ENCODE measurements at regions not wholly inside any gene's neighbourhood (a gene's known extent, or its start where the extent isn't known, plus 50 kb on each side); places are given as distances from the start of the nearest gene placed in this dataset.
"Not testable (repeated sequence)": the region's sequence is repeated elsewhere in the genome, so short reads cannot be mapped to it uniquely, and the experiment has no call there.

DNA sequence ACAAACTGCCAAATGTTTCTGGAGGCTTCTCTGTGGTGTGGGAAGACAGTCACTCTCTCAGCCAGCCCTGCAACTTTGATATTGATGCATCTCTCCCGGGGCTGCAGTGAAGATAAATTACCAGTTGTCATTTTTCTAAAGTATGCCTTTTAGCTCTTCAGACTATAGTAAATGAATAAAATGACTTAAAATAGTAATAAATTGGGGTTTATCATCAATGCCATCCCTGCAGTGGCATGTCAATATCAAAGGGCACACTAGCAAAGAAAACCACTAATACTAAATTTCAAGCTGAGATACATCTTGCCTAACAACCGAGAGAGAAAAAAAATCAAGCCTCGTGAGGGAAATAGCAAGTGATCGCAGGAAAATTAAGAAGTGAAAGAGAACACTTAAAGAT, 749.5 kb upstream of the SLC39A10 start:
- no peak for DNase-seq

DNA sequence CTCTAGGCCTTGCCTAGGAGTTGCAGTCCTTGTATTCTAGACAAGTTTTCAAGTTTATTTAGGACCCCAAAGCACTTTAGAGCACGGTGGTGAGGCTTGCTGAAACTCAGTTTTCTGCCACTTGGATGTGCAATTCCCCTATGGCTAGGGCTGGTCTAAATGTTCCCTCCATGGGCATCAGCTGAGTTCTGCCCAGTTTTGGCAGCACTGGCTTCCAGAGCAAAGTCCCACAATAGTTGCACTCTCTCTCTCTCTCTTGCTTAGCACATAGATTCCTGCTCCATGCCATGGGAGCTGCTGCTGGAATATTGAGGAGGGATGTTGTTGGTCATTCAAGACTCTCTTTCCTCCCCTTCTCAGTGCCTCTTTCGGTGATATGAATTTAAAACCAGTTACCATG, 760.2 kb upstream of the SLC39A10 start:
- no peak for DNase-seq

DNA sequence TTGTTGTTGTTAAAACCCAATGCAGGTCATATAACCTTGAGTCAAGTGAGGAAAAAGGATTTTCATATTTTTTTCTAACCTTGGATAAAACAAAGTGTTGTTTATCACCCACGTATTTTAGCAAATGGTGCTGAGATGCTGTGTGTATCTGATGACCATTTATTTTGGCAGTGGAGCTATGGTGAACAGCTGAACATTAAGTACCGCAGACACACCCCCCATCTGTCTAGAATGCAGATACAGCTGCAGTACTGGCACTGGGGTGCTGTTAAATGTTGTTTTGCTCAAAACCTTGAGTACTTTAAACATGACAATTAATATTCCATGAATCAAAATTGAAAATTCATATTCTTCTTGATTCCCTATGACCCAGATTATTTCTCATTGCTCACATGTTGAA, 773.3 kb upstream of the SLC39A10 start:
- DNase-seq, result no peak

DNA sequence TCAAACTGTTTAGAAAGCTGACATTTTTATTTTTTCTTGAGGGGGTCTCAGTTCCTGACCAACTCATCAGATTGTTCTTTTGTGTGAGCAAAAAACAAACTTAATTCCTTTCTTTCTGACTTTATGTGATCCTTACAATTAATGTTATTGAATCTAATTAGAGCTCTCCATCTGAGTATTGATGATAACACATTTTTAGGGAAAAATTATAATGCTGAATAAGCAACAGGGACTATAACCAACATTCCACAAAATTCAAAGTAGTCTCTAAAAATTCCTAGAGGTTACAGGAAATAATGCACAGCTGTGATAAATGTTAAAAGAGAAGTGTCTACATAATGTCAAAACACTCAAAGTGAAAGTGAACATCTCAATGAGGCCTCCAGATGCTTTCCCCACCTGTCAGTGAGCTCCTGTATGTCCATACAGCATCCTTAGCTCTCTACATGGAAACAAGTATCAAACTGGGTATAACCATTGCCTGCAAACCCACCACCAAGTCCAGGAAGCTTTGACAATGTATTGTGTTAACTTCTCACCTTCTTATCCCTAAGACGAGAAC, 786.0 kb upstream of the SLC39A10 start:
- DNase-seq, result no peak

DNA sequence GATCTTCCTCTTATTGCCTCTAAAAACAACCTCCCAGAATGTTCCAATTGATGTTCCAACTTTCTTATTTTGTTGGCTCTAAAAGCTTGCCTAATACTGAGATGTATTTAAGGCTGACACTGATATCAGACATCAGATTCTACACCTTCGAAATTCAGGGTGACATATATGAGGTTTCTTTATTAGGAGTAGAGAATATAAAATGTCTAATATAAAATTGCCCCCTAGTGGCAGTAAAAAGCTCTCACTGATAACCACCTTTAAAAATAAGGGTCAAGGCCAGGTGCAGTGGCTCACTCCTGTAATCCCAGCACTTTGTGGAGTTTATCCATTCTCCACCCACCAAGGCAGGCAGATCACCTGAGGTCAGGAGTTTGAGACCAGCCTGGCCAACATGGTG, 789.7 kb upstream of the SLC39A10 start:
- DNase-seq, result no peak

DNA sequence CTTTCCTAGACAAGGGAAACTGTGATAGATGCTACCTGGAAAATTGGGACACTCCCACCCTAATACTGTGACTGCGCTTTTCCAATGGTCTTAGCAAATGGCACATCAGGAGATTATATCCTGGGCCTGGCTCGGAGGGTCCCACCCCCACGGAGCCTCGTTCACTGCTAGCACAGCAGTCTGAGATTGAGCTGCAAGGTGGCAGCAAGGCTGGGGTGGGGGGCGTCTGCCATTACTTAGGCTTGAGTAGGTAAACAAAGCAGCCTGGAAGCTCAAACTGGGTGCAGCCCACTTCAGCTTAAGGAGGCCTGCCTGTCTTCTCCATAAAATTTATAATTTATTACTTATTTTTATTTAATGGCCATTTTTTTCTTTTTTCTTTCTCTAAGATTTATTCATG, 802.1 kb upstream of the SLC39A10 start:
- no peak for DNase-seq

DNA sequence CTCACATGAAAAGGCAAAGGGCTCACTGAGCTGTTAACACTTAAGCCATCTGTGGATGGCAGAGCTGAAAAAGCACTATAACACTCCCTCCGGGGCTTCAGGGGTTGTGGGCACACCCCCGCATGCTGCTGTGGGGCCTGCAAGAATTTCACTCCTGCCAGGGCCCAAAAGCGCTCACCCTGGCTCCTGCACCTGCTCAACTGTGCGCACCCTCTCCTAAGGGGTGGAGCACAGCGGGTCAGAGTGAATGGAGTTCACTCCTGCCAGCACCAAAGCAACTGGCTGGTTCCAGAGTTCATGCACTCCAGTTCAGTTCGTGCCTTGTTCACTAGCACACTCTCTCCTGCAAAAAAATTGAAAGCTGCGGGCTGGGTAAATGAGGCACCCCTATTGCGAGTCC, 814.2 kb upstream of the SLC39A10 start:
- no peak for DNase-seq

DNA sequence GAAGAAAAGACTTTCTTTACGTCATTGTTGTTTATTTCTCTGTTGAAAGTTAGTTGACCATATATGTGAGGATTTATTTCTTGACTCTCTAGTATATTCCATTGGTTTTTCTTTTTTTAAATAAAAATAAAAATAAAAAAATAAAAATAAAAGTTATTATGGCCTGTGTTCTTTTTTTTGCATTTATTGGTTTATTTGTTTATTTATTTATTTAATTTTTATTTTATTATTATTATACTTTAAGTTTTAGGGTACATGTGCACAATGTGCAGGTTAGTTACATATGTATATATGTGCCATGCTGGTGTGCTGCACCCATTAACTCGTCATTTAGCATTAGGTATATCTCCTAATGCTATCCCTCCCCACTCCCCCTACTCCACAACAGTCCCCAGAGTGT, 822.7 kb upstream of the SLC39A10 start:
- not testable (repeated sequence) for DNase-seq

DNA sequence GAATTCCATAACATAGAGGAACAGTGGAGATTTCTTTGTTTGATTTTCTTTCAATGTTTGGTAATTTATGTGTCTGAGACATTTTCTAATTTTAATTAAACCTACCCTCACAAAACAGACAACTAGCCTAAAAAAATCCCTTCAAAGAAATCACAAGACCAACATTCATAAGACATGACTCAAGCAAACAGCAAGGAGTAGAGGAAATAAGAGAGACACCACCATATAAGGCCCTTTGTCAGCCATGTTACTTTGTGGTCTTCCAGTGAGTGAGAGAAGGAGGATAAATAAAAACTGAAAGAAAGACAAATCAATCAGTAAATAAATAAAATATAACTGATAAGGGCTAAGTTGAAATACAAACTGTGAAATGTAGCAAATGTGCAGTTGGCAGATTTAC, 830.8 kb upstream of the SLC39A10 start:
- DNase-seq, result no peak

DNA sequence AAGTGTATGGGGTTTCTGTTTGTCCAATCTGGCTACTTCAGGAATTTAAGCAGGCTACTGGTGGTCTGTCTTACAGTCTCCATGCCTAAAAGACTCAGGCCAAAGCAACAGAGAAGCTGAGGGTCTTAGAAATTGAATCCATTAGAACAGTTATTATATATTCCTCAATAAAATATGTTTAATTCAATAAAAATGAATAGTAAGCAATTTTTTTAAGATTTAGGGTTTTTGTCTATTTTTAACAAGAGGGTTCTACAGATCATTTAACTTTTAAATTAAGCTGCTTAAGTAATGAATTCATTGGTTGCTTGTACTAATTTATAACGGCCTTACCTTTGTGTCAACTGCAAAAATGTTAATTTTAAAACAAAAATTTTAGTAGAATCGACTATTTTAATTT, 832.6 kb upstream of the SLC39A10 start:
- DNase-seq, result no peak

DNA sequence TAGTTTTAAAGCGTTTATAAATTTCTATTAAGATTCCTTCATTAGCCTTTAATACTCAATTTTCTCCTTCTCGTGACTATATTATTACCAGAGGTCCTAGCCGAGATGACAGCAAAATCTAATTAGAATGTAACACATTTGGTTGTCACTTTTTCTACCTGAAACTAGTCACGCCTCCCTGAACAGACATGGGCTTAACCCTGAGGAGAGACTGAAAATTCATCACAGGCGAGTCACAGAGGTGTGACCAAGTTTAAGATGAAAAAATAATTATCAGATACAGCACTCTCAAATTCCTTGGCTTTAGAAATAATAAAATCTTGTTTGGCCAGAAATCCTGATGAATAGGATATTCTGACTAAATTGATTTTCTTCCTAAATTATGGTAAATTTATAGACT, 834.4 kb upstream of the SLC39A10 start:
- DNase-seq, result no peak

DNA sequence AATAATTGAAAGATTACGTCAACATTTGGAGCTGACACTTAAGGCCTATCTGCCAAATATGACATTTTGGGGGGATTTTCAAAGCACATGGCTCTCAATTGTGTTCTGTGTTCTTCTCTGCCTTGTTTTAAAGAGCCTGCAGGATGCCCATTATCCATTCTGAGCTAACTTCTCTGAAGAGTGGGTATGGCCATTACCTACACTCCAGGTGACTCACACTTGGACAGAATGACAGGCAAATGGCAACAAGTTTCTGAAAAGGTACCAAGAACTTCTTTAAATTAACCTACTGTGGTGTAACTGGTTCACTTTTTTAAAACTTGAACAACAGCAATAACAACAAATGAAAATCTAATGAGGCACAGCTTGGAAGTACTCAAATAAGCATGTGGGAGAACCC, 834.9 kb upstream of the SLC39A10 start:
- DNase-seq, result no peak

DNA sequence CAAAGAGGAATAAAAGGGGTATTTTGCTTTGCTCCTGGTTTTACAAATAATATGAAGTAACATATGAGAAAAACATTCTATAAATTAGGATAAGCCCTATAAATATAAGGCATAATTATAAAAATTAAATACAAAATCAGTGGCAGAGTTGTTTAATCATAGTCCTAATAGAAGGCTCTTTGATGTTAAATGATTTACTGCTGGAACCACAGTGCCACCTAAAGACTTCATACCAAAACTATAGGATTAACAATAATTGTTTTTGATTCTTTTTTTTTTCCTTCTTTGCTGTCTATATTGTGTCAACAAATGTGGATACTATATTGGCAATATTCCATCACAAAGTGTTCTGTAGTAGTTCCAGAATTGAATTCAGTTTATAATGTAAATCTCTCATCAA, 837.7 kb upstream of the SLC39A10 start:
- no peak for DNase-seq

DNA sequence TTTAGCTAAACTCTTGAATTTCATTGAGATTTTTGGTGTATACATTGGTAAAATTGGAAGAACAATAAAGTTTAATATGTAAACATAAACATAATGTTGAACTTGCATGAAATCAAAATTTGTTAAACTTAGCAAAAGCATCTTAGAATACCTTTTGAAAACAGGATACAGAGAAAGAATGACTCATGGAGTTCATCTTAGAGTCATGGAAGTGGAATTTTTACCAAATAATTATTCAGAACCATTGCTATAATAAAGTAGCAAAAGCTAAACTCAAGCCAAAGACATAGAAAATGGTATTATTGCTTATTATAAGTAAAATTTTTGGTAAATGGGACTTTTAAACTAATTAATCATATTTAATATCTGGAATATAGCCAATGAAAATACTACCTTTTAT, 841.6 kb upstream of the SLC39A10 start:
- DNase-seq, result no peak

DNA sequence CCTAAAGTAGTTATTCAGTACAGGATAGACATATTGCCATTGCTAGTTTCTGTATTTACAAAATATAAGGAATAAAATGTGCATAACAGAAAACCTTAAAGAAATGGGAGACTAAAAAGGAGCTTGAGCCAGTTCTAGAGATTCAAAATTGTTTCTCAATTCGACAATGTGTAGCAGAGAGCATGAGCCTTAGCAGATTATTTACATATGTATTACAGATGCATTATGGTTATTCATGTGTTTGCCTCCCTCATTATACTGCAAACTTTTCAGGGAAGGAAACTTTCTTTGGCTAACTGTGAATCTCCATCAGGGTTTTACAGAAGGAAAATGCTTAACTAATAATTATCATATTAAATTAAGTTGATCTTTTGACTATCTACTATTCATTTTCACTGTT, 854.4 kb upstream of the SLC39A10 start:
- no peak for DNase-seq

DNA sequence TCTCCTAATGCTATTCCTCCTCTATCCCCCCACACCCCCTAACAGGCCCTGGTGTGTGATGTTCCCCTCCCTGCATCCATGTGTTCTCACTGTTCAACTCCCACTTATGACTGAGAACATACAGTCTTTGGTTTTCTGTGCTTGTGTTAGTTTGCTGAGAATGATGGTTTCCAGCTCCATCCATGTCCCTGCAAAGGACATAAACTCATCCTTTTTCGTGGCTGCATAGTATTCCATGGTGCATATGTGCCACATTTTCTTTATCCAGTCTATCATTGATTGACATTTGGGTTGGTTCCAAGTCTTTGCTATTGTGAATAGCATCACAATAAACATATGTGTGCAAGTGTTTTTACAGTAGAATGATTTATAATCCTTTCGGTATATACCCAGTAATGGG, 870.0 kb upstream of the SLC39A10 start:
- DNase-seq, result not testable (repeated sequence)

DNA sequence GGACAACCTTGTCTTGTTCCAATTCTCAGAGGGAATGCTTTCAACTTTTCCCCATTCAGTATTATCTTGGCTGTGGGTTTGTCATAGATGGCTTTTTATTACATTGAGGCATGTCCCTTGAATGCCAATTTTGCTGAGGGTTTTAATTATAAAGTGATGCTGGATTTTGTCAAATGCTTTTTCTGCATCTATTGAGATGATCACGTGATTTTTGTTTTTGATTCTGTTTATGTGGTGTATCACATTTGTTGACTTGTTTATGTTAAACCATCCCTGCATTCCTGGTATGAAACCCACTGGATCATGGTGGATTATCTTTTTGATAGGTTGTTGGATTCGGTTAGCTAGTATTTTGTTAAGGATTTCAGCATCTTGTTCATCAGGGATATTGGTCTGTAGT, 885.6 kb upstream of the SLC39A10 start:
- DNase-seq, result not testable (repeated sequence)

DNA sequence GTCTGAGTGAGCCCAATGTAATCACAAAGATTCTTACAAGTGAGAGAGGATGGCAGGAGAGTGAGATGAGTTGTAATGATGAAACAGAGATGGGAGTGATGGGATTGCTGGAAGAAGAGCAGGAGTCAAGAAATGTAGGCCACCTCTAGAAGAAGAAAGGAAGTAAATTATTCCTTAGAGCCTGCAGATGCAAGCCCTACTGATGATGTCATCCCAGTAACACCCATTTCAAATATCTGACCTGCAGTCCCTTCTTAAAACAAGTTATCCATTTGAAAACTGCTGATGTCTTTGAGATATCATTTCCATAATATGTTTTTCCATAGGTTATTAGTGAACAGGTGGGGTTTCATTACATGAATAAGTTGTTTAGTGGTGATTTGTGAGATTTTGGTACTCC, 888.0 kb upstream of the SLC39A10 start:
- no peak for DNase-seq

DNA sequence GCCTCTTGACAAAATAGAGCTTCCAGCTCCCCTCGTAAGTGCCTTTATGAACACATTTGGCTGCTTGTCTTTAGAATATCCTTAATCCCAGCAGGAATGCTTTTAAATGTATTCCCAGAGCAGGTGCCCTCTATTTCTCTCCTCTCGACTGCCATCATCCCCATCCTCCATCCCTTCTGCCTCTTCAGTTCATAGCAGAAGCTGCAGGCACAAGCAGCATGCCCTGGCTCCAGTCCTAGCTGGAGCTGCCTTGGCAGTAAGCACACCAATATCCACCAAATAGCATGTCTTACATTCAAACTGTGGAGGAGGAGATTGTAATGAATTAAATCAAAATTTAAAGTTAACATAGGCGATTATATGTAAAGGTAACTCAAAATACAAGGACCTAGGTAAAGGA, 891.3 kb upstream of the SLC39A10 start:
- no peak for DNase-seq

DNA sequence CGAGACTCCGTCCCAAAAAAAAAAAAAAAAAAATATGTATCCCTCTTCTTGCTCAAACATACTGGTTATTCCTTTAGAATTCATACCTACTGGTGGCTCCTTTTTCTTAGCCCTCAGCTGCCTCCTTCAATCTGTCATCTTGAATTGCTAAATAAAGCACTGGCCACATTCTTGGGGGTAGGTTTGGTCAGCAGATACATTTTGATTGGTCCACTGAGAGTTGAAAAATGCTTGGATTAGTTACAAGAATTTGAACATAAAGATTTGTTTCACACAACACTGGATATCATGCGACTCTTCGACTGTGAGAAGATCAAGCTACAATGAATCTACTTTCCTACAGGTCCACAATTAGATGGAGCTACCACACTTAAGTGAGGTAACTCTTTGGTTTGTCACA, 906.1 kb upstream of the SLC39A10 start:
- no peak for DNase-seq

DNA sequence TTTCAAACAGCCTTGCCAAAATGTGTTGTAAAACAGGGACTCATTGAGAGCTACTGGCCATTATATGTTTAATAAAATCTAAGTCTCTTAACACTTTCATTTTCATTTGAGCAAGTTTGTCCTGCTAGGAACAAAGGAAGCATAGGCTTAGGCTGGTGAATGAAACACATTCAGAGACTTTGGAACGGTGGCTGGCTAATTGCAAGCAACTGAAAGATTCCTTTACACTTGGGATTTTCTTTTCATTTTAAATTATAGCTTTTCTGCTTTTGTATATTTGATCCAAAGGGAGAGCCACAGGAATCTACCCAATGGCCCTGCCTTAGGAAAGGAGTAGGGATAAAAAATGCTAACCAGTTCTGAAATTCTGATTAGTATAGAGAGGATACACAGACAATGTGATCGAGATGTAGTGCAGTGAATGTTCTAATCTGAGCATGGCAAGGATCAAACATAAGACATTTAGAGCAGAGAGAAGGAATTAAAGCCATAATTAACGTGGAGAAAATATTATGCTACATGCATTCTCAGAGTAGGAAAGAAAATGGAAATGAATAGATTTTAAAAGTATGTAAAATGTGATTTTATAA, 911.4 kb upstream of the SLC39A10 start:
- no peak for DNase-seq

DNA sequence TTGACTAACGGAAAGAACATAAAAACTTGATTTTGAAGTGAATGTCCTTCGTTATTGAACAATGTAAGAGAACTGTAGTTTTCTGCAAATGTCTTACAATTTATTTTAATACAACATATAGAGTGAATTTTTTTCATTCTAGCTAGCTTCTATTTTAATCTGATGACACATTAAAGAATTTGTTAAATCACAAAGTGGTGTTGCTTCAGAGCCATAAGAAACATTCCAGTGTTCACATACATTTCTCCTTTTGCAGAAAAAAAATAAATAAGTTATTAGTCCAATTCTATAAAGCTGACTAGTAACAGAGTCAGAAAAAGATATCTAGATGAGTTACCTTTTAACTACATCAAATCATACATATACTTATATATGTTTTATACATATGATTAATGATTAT, 914.3 kb upstream of the SLC39A10 start:
- DNase-seq, result no peak

DNA sequence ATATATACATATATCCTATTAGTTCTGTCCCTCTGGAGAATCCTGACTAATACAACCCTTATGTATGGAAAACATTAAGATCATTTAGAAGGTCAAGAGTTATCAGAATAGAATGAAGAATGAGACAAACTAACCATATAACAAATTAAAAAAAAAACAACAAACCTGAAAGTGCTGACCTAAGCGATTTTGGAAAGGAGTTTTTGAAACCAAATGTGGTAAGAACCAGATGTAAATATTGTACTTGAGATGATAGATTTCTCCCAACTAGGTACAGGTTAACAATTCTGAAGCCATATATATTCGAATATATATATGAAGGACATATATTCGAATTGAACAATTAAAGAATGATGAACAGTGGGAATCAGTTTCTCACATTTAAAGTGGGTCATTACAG, 917.8 kb upstream of the SLC39A10 start:
- no peak for DNase-seq

DNA sequence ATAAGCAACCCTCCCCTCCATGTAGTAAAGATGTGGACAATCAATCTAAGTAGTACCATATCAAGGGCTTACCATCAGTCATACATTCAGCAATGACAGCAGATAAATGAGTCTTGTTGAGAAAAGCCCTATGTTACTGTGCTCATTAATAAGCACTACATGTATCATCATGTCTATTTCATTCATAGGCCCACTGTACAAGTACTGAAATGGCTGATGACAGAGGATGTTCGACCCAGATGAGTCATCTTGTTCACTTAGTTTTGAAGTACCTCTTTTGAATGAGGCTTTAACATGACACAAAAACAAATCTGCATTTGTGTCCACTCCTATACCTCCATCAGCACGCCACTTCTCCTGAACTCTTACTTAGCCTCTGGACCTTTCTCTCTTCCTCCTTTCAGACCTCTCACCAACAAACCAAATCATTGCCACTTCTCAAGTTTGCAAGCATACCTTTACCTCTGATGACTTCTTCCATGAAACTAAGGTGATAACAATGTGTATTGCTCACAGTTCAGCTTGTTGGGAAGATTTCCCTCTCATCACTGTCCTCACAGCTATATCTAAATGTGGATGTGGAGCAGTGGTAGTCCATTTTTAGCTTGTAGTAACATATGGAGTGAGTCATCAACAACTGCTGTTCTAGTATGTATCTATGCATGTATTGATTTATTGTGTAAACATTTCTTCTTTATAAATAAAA, 921.0 kb upstream of the SLC39A10 start:
- no peak for DNase-seq

DNA sequence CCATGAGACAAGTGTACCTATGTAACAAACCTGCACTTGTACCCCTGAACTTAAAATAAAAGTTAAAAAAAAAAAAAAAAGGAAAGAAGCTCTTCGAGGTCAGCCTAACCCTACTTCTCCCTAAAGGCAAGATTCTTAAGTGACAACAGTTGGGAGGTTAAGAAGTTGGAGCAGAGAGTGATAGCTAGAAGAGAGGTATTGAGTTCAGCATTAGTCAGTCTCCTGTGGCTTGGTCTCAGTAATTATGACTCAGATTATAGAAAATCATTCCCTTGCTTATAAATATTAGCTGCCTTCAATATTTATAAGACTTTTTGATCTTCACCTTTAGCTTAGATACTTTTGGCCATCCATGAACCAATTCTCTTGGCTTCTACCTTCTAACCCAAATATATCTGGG, 926.8 kb upstream of the SLC39A10 start:
- DNase-seq, result no peak
